ENCODE measurements at regions not wholly inside any gene's neighbourhood (a gene's known extent, or its start where the extent isn't known, plus 50 kb on each side); places are given as distances from the start of the nearest gene placed in this dataset.

- no peaks in the 10 kb centered on the region for H3K27me3 ChIP-seq
- H3K36me3 ChIP-seq, result no peaks in the 10 kb centered on the region
- TF ChIP-seq CTCF (IDR thresholded peaks at IDR 0.05; ENCODE audit: low read depth, low read length), result no peak
- no peaks in the 10 kb centered on the region; the same call in 1 of the 2 replicates for H3K4me1 ChIP-seq
- DNase-seq, result no peak
- H3K9me3 ChIP-seq, result no peaks in the 10 kb centered on the region
- H3K4me3 ChIP-seq (ENCODE audit: low read depth, low read length), result no peak overlapping the region
These were observed 712.5 kb upstream of the GRAMD2B start for GRCh38 chr5:125710745-125711144.

- no peaks in the 10 kb centered on the region for H3K9me3 ChIP-seq
- no peaks in the 10 kb centered on the region; the same call in 1 of the 2 replicates for H3K4me1 ChIP-seq
- no peak overlapping the region for H3K4me3 ChIP-seq (ENCODE audit: low read depth, low read length)
- H3K27me3 ChIP-seq, result no peaks in the 10 kb centered on the region
- no peak for DNase-seq
- TF ChIP-seq CTCF (IDR thresholded peaks at IDR 0.05; ENCODE audit: low read depth, low read length), result no peak
- H3K36me3 ChIP-seq, result no peaks in the 10 kb centered on the region
These were observed 710.8 kb upstream of the GRAMD2B start for GRCh38 chr5:125712397-125712796.

GRCh38 chr5:125713109-125713805, 710.0 kb upstream of the GRAMD2B start:
- H3K9me3 ChIP-seq, result no peaks in the 10 kb centered on the region
- H3K4me1 ChIP-seq, result no peaks in the 10 kb centered on the region; the same call in 1 of the 2 replicates
- H3K36me3 ChIP-seq, result no peaks in the 10 kb centered on the region
- TF ChIP-seq CTCF (IDR thresholded peaks at IDR 0.05; ENCODE audit: low read depth, low read length), result no peak
- H3K27me3 ChIP-seq, result no peaks in the 10 kb centered on the region
- DNase-seq, result no peak
- H3K4me3 ChIP-seq (ENCODE audit: low read depth, low read length), result no peak overlapping the region

GRCh38 chr5:125715216-125715615, 708.0 kb upstream of the GRAMD2B start:
- H3K4me1 ChIP-seq, result no peaks in the 10 kb centered on the region; the same call in 1 of the 2 replicates
- H3K27me3 ChIP-seq, result no peaks in the 10 kb centered on the region
- no peak for TF ChIP-seq CTCF (IDR thresholded peaks at IDR 0.05; ENCODE audit: low read depth, low read length)
- H3K36me3 ChIP-seq, result no peaks in the 10 kb centered on the region
- H3K9me3 ChIP-seq, result no peaks in the 10 kb centered on the region
- no peak for DNase-seq
- no peak overlapping the region for H3K4me3 ChIP-seq (ENCODE audit: low read depth, low read length)

- H3K4me1 ChIP-seq, result no peaks in the 10 kb centered on the region; the same call in 1 of the 2 replicates
- no peaks in the 10 kb centered on the region for H3K36me3 ChIP-seq
- no peak for TF ChIP-seq CTCF (IDR thresholded peaks at IDR 0.05; ENCODE audit: low read depth, low read length)
- no peak overlapping the region for H3K4me3 ChIP-seq (ENCODE audit: low read depth, low read length)
- no peak for DNase-seq
- H3K9me3 ChIP-seq, result no peaks in the 10 kb centered on the region
- H3K27me3 ChIP-seq, result no peaks in the 10 kb centered on the region
These were observed 706.0 kb upstream of the GRAMD2B start for GRCh38 chr5:125717209-125717608.

- no peaks in the 10 kb centered on the region for H3K9me3 ChIP-seq
- no peaks in the 10 kb centered on the region for H3K4me1 ChIP-seq
- no peak for DNase-seq
- no peaks in the 10 kb centered on the region for H3K36me3 ChIP-seq
- no peaks in the 10 kb centered on the region for H3K27me3 ChIP-seq
- TF ChIP-seq CTCF (IDR thresholded peaks at IDR 0.05; ENCODE audit: low read depth, low read length), result no peak
- H3K4me3 ChIP-seq (ENCODE audit: low read depth, low read length), result no peak overlapping the region
These were observed 703.4 kb upstream of the GRAMD2B start for GRCh38 chr5:125719681-125720347.
